Lower lobe of right lung (tissue), 2 donors: ENCODE measurements at regions not wholly inside any gene's neighbourhood (a gene's known extent, or its start where the extent isn't known, plus 50 kb on each side); places are given as distances from the start of the nearest gene placed in this dataset.

Experiments used
- ATAC-seq, 2 donors: fragments of 200-7000 bp; cut with Tn5 transposase; one replicate each; pipeline ENCODE4 v1.9.1; 2020 to 2022; ENCODE audit warnings: mild to moderate bottlenecking in 2 of 2, moderate library complexity in 2 of 2
- DNase-seq: peaks from one replicate; pipeline ENCODE4 v3.0.0-alpha.2; 2020
- H3K27ac ChIP-seq: fragments of 200-600 bp; one replicate; pipeline ENCODE4 v1.8.0; 2022
- H3K27me3 ChIP-seq: fragments of 200-600 bp; one replicate; pipeline ENCODE4 v1.8.0; 2022; ENCODE audit warnings: low read depth
- H3K36me3 ChIP-seq: fragments of 200-600 bp; one replicate; pipeline ENCODE4 v1.8.0; 2022; ENCODE audit warnings: mild to moderate bottlenecking
- H3K4me1 ChIP-seq: fragments of 200-600 bp; one replicate; pipeline ENCODE4 v1.8.0; 2022
- H3K4me3 ChIP-seq: fragments of 200-600 bp; one replicate; pipeline ENCODE4 v1.8.0; 2022; ENCODE audit warnings: mild to moderate bottlenecking
- H3K9me3 ChIP-seq: fragments of 200-600 bp; one replicate; pipeline ENCODE4 v1.8.0; 2022
- intact Hi-C: fragments of 100-400 bp; cut with DNase I; formaldehyde crosslinking; loops from one replicate; pipeline ENCODE4 v1.11.0; 2022
- TF ChIP-seq, protein P1 (sequence below): fragments of 200-600 bp; IDR thresholded peaks from one replicate; pipeline ENCODE4 v1.8.0; 2022; ENCODE audit warnings: antibody characterized with exemption, mild to moderate bottlenecking
- donor health status: DM: no; HTN: yes; CAD: no; lungs with severe emphysema.

DNA sequence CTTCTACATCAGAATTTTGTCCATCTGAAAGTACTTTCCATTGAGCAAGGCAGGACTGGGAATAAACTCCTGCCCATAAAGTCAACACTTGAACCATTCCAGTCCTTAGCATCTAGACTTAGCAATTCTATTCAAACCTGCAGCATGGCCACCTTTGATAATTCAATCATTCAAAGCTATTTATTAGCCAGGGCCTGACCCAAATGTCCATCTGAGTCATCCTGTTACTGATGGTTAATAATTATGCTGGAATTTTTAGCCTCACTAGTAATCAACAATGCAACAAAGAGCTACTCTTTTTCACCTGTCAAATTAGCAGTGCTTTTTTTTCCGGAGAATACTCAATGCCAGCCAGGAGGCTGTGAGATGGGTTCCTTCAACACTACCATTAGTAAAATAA, 72.7 kb upstream of the SNRK start:
- TF ChIP-seq, protein P1, sequence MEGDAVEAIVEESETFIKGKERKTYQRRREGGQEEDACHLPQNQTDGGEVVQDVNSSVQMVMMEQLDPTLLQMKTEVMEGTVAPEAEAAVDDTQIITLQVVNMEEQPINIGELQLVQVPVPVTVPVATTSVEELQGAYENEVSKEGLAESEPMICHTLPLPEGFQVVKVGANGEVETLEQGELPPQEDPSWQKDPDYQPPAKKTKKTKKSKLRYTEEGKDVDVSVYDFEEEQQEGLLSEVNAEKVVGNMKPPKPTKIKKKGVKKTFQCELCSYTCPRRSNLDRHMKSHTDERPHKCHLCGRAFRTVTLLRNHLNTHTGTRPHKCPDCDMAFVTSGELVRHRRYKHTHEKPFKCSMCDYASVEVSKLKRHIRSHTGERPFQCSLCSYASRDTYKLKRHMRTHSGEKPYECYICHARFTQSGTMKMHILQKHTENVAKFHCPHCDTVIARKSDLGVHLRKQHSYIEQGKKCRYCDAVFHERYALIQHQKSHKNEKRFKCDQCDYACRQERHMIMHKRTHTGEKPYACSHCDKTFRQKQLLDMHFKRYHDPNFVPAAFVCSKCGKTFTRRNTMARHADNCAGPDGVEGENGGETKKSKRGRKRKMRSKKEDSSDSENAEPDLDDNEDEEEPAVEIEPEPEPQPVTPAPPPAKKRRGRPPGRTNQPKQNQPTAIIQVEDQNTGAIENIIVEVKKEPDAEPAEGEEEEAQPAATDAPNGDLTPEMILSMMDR = no peak
- Histone ChIP-seq H3K4me3 (no peak overlapping the region), H3K36me3 (no peaks in the 10 kb centered on the region), H3K27me3 (no peaks in the 10 kb centered on the region), H3K27ac (no peak overlapping the region), H3K4me1 (no peaks in the 10 kb centered on the region), H3K9me3 (no peaks in the 10 kb centered on the region)
- DNase-seq = no peak
- intact Hi-C loops = no loop called here
- ATAC-seq = no peak

DNA sequence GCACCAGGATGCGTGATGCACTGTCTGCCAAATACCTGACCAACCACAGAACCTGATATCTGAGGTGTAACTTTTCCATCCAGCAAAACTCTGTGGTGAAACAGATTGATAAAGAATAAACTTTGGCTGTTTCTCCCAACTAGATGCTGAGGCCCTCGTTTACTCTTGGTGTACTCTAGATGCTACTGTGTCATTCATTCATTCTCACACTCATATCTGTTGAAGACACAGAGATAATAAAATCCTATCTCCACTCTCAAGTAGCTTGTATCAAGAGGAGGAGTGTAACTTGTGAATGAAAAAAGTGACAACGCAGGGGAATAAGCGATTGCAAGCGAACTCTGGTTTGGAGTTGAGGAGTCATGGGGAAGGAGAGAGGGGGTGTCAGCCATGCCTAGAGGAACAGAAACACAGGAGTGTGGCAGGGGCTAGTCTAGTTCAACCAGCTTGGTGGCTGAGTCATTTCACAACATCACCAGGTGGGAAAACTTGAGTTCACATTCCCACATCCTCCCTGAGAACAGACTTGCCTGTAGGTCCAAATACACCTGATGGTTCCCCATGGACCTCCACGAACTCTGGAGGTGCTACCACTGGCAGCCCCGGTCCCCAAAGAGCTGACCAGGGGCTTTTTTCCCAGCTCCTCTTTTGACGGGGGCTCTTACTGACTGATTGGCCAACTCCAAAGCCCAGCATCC, 73.3 kb upstream of the SNRK start:
- Histone ChIP-seq H3K4me1 (no peaks in the 10 kb centered on the region), H3K27ac (no peak overlapping the region), H3K9me3 (no peaks in the 10 kb centered on the region), H3K4me3 (no peak overlapping the region), H3K36me3 (no peaks in the 10 kb centered on the region), H3K27me3 (no peaks in the 10 kb centered on the region)
- no peak for ATAC-seq
- TF ChIP-seq, protein P1 = no peak
- DNase-seq = no peak
- intact Hi-C loops = no loop called here

DNA sequence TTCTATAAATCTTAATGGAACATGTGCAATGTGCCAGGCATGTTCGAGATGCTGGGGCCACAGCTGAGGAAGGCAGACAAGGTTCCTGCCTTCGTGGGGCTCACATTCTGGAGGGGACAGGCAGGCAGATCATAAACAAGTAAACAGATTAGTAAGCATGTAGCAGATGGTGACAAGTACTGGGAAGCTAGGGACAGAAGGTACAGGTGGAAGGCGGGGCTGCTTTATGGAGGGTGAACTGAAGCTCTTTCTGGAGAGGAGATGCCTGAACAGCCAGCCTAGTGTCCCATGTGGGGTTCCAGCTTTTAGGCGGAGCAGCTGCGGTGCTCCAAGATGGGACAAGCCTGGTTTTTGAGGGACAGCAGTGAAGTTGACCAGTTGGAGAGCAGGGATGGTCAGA, 74.7 kb upstream of the SNRK start:
- ATAC-seq = no peak
- H3K27ac ChIP-seq = no peak overlapping the region
- H3K36me3 ChIP-seq = no peaks in the 10 kb centered on the region
- intact Hi-C loops = no loop called here
- TF ChIP-seq, protein P1 = no peak
- no peaks in the 10 kb centered on the region for H3K9me3 ChIP-seq
- no peak for DNase-seq
- no peaks in the 10 kb centered on the region for H3K4me1 ChIP-seq
- no peaks in the 10 kb centered on the region for H3K27me3 ChIP-seq
- no peak overlapping the region for H3K4me3 ChIP-seq

DNA sequence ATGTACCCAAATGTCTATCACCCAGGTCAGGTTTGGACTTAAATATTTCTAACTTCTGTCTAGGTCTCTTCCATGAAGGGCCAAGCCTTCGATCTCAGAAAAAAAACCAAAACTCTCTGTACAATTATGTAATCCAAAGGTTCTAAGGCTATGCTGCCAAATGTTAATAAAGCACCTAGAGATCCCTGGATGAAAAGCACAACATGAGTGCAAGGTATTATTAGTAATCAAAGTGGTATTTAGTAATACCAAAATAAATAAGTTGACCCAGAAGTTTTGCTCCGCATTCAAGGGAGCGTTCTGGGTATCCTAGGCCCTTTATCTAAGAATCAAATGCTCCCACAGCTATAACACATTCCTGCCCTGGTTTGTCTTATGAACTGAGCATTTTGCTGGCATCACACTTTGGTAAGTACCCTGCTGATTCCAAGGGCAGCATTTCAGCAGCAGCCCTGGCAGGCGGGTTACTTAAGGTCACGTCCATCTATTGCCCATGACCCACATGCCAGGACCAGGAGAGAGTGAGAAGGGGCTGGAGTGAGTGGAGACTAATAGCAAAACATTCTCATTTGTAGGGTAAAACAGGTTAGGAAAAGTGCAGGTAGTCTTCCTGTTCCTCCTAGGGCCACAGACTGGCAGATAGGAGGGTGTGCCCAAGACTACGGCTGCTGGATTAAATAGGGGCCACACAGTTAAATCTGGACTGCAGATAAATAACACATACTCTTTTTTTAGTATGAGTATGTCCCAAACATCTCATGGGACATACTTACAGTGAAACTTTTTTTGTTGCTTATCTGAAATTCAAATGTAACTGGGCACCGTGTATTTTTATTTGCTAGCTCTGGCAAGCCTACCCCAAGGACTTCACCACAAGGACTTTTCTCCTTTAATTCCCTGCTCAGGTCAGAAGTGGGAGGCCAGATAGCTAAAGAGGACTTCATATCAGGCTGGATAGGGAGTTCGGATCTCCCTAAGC, 76.0 kb upstream of the SNRK start:
- Histone ChIP-seq H3K36me3 (no peaks in the 10 kb centered on the region), H3K27me3 (no peaks in the 10 kb centered on the region), H3K9me3 (no peaks in the 10 kb centered on the region), H3K4me1 (no peaks in the 10 kb centered on the region), H3K4me3 (no peak overlapping the region), H3K27ac (no peak overlapping the region)
- intact Hi-C loops = no loop called here
- DNase-seq (no peak), ATAC-seq (no peak)
- TF ChIP-seq, protein P1 = no peak

DNA sequence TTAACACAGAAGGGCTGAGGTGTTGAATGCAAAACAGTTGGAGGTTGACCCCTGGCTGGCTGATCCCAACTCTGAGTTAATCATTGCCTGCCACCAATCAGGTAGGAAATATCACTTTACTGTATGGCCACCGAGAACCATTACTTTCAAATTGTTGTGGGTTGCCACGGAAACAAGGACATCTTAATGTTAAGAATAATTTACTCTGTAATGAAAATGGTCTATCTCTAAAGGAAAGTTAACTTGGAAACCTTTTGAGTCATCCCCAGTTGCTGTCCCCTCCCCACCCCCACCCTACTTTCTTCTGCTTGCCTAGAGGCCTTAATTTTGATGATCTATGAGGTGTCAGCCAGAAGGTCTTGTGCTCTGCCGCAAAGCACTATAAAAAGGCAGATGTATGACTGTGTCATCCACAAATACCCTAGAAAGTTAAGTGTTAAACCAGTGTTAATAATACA, 78.7 kb upstream of the SNRK start:
- TF ChIP-seq, protein P1 = no peak
- Histone ChIP-seq H3K27me3 (no peaks in the 10 kb centered on the region), H3K4me1 (no peaks in the 10 kb centered on the region), H3K36me3 (no peaks in the 10 kb centered on the region), H3K9me3 (no peaks in the 10 kb centered on the region), H3K4me3 (no peak overlapping the region), H3K27ac (no peak overlapping the region)
- no peak for DNase-seq
- intact Hi-C loops = no loop called here
- no peak for ATAC-seq
